MCF 10A (cell line): ENCODE measurements at regions not wholly inside any gene's neighbourhood (a gene's known extent, or its start where the extent isn't known, plus 50 kb on each side); places are given as distances from the start of the nearest gene placed in this dataset.

Experiments used
- BruUV-seq: library from RNA; stranded (reverse); fragments of 400-500 nt; replicated peaks from 2 replicates; lab custom pipeline; 2021; lab: Mats Ljungman, UMichigan
- CTCF ChIA-PET: fragments of 300-600 bp; sonication (Branson Sonifier 250); formaldehyde crosslinking; extraction: SDS; loops from one replicate; lab custom pipeline; 2021; ENCODE audit warnings: antibody characterized with exemption, inconsistent platforms; lab: Yijun Ruan, JAX
- POLR2A ChIA-PET: fragments of 300-600, 350-650 bp; sonication (Branson Sonifier 250); formaldehyde crosslinking; extraction: SDS; loops from one replicate; lab custom pipeline; 2020; ENCODE audit warnings: antibody characterized with exemption, inconsistent platforms; lab: Yijun Ruan, JAX
- DNase-seq: peaks from one replicate; pipeline ENCODE4 v3.0.0-alpha.2; 2018; ENCODE audit not compliant: unreplicated experiment
- H3K27ac Mint-ChIP-seq: one replicate; pipeline ENCODE4 v1.8.0; 2022; ENCODE audit warnings: mild to moderate bottlenecking, low read depth, mixed read lengths; ENCODE audit not compliant: unreplicated experiment
- H3K27me3 Mint-ChIP-seq: one replicate; pipeline ENCODE4 v1.8.0; 2022; ENCODE audit warnings: mixed read lengths; ENCODE audit not compliant: insufficient read depth, unreplicated experiment
- H3K36me3 Mint-ChIP-seq: one replicate; pipeline ENCODE4 v1.8.0; 2022; ENCODE audit warnings: mild to moderate bottlenecking, moderate library complexity, mixed read lengths; ENCODE audit not compliant: insufficient read depth, unreplicated experiment
- H3K4me1 Mint-ChIP-seq: one replicate; pipeline ENCODE4 v1.8.0; 2022; ENCODE audit warnings: mixed read lengths; ENCODE audit not compliant: insufficient read depth, unreplicated experiment
- H3K4me3 Mint-ChIP-seq: one replicate; pipeline ENCODE4 v1.8.0; 2022; ENCODE audit warnings: mild to moderate bottlenecking, moderate library complexity, mixed read lengths; ENCODE audit not compliant: unreplicated experiment
- H3K9me3 Mint-ChIP-seq: one replicate; pipeline ENCODE4 v1.8.0; 2022; ENCODE audit warnings: mixed read lengths; ENCODE audit not compliant: unreplicated experiment
- CTCF ChIP-seq: fragments of 200-600 bp; IDR thresholded peaks from one replicate; pipeline ENCODE4 v1.8.0; 2022; ENCODE audit warnings: antibody characterized with exemption, mild to moderate bottlenecking; ENCODE audit not compliant: unreplicated experiment
- intact Hi-C: fragments of 100-400 bp; cut with micrococcal nuclease; formaldehyde crosslinking; loops from 2 replicates; pipeline ENCODE4 v1.14.1; 2022

GRCh38 chr6:104600639-104600931, 259.1 kb downstream of the HACE1 start:
- H3K4me1 Mint-ChIP-seq, result peaks cover 8% of the 10 kb centered on the region
- intact Hi-C loops, result no loop called here
- H3K36me3 Mint-ChIP-seq, result no peaks in the 10 kb centered on the region
- CTCF ChIA-PET, result interaction anchor here (1.4 to 1.5 kb wide), 2 partner anchors 13 to 73 kb away, joined by 3 to 4 read pairs; no protein-coding TSS in a partner anchor
- H3K9me3 Mint-ChIP-seq, result no peaks in the 10 kb centered on the region
- DNase-seq, result no peak
- H3K27ac Mint-ChIP-seq, result no peak overlapping the region
- TF ChIP-seq CTCF, result no peak
- POLR2A ChIA-PET, result interaction anchor here (0.8 to 1.5 kb wide), 3 partner anchors 12 to 28 kb away, joined by 3 to 4 read pairs (median 4); no protein-coding TSS in a partner anchor
- H3K4me3 Mint-ChIP-seq, result no peak overlapping the region
- no TSS peak for BruUV-seq
- H3K27me3 Mint-ChIP-seq, result no peaks in the 10 kb centered on the region

- CTCF ChIA-PET, result interaction anchor here (0.6 kb wide), 3 partner anchors 36 to 1828 kb away, joined by 3 to 5 read pairs (median 3); no protein-coding TSS in a partner anchor
- H3K27me3 Mint-ChIP-seq, result no peaks in the 10 kb centered on the region
- H3K36me3 Mint-ChIP-seq, result no peaks in the 10 kb centered on the region
- intact Hi-C loops, result no loop called here
- no peak overlapping the region for H3K4me3 Mint-ChIP-seq
- H3K27ac Mint-ChIP-seq, result no peak overlapping the region
- no peak for TF ChIP-seq CTCF
- no peak for DNase-seq
- BruUV-seq, result no TSS peak
- POLR2A ChIA-PET, result interaction anchor here (0.8 kb wide), 1 partner anchor 29 kb away, joined by 3 read pairs; no protein-coding TSS in a partner anchor
- H3K4me1 Mint-ChIP-seq, result peaks cover 8% of the 10 kb centered on the region
- H3K9me3 Mint-ChIP-seq, result no peaks in the 10 kb centered on the region
Observed at GRCh38 chr6:104599821-104600638, 259.7 kb downstream of the HACE1 start.

GRCh38 chr6:104597541-104598050, 262.1 kb downstream of the HACE1 start:
- Mint-ChIP-seq H3K27me3 (no peaks in the 10 kb centered on the region), H3K9me3 (no peaks in the 10 kb centered on the region), H3K4me3 (no peak overlapping the region), H3K27ac (no peak overlapping the region), H3K4me1 (no peaks in the 10 kb centered on the region), H3K36me3 (no peaks in the 10 kb centered on the region)
- ChIA-PET CTCF (interaction anchor here (0.6 to 0.7 kb wide), 3 partner anchors 11 to 151 kb away, joined by 3 to 6 read pairs (median 3); no protein-coding TSS in a partner anchor), POLR2A (no interaction called here)
- TF ChIP-seq CTCF, result no peak
- no peak for DNase-seq
- intact Hi-C loops, result no loop called here
- no TSS peak for BruUV-seq

- no peak overlapping the region for H3K27ac Mint-ChIP-seq
- DNase-seq, result no peak
- no peak for TF ChIP-seq CTCF
- ChIA-PET POLR2A (no interaction called here), CTCF (no interaction called here)
- H3K9me3 Mint-ChIP-seq, result no peaks in the 10 kb centered on the region
- no peak overlapping the region for H3K4me3 Mint-ChIP-seq
- BruUV-seq, result no TSS peak
- intact Hi-C loops, result no loop called here
- no peaks in the 10 kb centered on the region for H3K27me3 Mint-ChIP-seq
- H3K4me1 Mint-ChIP-seq, result peaks cover 6% of the 10 kb centered on the region
- H3K36me3 Mint-ChIP-seq, result no peaks in the 10 kb centered on the region
Observed at GRCh38 chr6:104596091-104596490, 263.6 kb downstream of the HACE1 start.
